SU-DHL-6 (cell line): ENCODE measurements at regions not wholly inside any gene's neighbourhood (a gene's known extent, or its start where the extent isn't known, plus 50 kb on each side); places are given as distances from the start of the nearest gene placed in this dataset.

Experiments
- H2AFZ ChIP-seq: fragments of 200-600 bp; sonication (generic); 2 replicates; pipeline ENCODE4 v1.6.1; 2014; ENCODE audit warnings: low read depth, mild to moderate bottlenecking, moderate library complexity, mixed read lengths, antibody characterized with exemption, low read length; ENCODE audit not compliant: severe bottlenecking
- H3F3A ChIP-seq: fragments of 200-600 bp; shearing (Covaris generic); 2 replicates; pipeline ENCODE4 v1.6.0; 2016; ENCODE audit warnings: antibody characterized with exemption, mild to moderate bottlenecking; ENCODE audit not compliant: insufficient read depth
- H3K27ac ChIP-seq: fragments of 200-600 bp; sonication (generic); 2 replicates; pipeline ENCODE4 v1.5.1; 2016; ENCODE audit warnings: low read depth, mild to moderate bottlenecking, low read length, moderate library complexity, mixed read lengths
- H3K27me3 ChIP-seq: fragments of 200-600 bp; sonication (generic), shearing (Covaris generic); 2 replicates; pipeline ENCODE4 v1.6.0; 2014; ENCODE audit warnings: mild to moderate bottlenecking, low read length
- H3K36me3 ChIP-seq: fragments of 200-600 bp; sonication (generic); 2 replicates; pipeline ENCODE4 v1.6.1; 2014; ENCODE audit warnings: mild to moderate bottlenecking, low read length, mixed read lengths
- H3K4me2 ChIP-seq: fragments of 300-600, 200-600 bp; shearing (Covaris generic), sonication (generic); 2 replicates; pipeline ENCODE4 v1.6.0; 2014; ENCODE audit warnings: low read length, low read depth, mild to moderate bottlenecking; ENCODE audit not compliant: poor library complexity, severe bottlenecking
- H3K4me3 ChIP-seq: fragments of 200-600 bp; sonication (generic); 2 replicates; pipeline ENCODE4 v1.5.1; 2014; ENCODE audit warnings: antibody characterized with exemption, low read length, mild to moderate bottlenecking, mixed read lengths; ENCODE audit not compliant: insufficient read depth, poor library complexity, severe bottlenecking
- H3K79me2 ChIP-seq: fragments of 200-600 bp; sonication (generic); 2 replicates; pipeline ENCODE4 v1.6.1; 2014; ENCODE audit warnings: mild to moderate bottlenecking, low read length, moderate library complexity; ENCODE audit not compliant: insufficient read depth
- H3K9ac ChIP-seq: fragments of 200-600 bp; sonication (generic); 2 replicates; pipeline ENCODE4 v1.7.0; 2014; ENCODE audit warnings: mild to moderate bottlenecking, low read length
- H3K9me2 ChIP-seq: fragments of 200-600 bp; sonication (generic); replicated peaks from 2 replicates; pipeline ENCODE4 v1.6.1; 2014; ENCODE audit warnings: low read length; ENCODE audit not compliant: insufficient read depth
- H3K9me3 ChIP-seq: fragments of 200-600 bp; sonication (generic); 2 replicates; pipeline ENCODE4 v1.6.1; 2014; ENCODE audit warnings: low read length, mixed read lengths; ENCODE audit not compliant: insufficient read depth
- H4K20me1 ChIP-seq: fragments of 200-600 bp; sonication (generic); 2 replicates; pipeline ENCODE4 v1.6.1; 2014; ENCODE audit warnings: low read depth, mild to moderate bottlenecking, antibody characterized with exemption, low read length, moderate library complexity, mixed read lengths
- CTCF ChIP-seq: fragments of 200-600 bp; sonication (generic); IDR thresholded peaks from one replicate; pipeline ENCODE4 v1.5.1; 2017; ENCODE audit warnings: antibody characterized with exemption, mild to moderate bottlenecking, low read length, moderate library complexity; ENCODE audit not compliant: insufficient read depth, poor library complexity, severe bottlenecking
- EZH2phosphoT487 ChIP-seq: fragments of 200-600 bp; sonication (generic), shearing (Covaris generic); conservative IDR thresholded peaks from 2 replicates; pipeline ENCODE4 v1.6.1; 2018; ENCODE audit warnings: mild to moderate bottlenecking, antibody characterized with exemption, low read length, moderate library complexity, mixed read lengths

- Histone ChIP-seq H3K27ac (no peak overlapping the region), H3K9ac (no peak overlapping the region), H4K20me1 (no peaks in the 10 kb centered on the region), H3K27me3 (no peaks in the 10 kb centered on the region), H3F3A (no peaks in the 10 kb centered on the region), H3K9me2 (no peaks in the 10 kb centered on the region), H2AFZ (no peak overlapping the region), H3K79me2 (no peaks in the 10 kb centered on the region), H3K9me3 (no peaks in the 10 kb centered on the region), H3K4me2 (no peak overlapping the region), H3K36me3 (no peaks in the 10 kb centered on the region), H3K4me3 (no peak overlapping the region)
- no peak for TF ChIP-seq CTCF
- no peak for TF ChIP-seq EZH2phosphoT487
Measured at GRCh38 chr1:50271337-50271736, 151.9 kb downstream of the DMRTA2 start.

- TF ChIP-seq EZH2phosphoT487 (no peak), CTCF (no peak)
- no peaks in the 10 kb centered on the region for H4K20me1 ChIP-seq
- no peak overlapping the region for H3K9ac ChIP-seq
- H3K79me2 ChIP-seq: no peaks in the 10 kb centered on the region
- H3K36me3 ChIP-seq: no peaks in the 10 kb centered on the region
- no peaks in the 10 kb centered on the region for H3K27me3 ChIP-seq
- H3K9me2 ChIP-seq: no peaks in the 10 kb centered on the region
- no peak overlapping the region for H3K4me2 ChIP-seq
- no peaks in the 10 kb centered on the region for H3K9me3 ChIP-seq
- H3F3A ChIP-seq: no peaks in the 10 kb centered on the region
- no peak overlapping the region for H3K27ac ChIP-seq
- H2AFZ ChIP-seq: no peak overlapping the region
- H3K4me3 ChIP-seq: no peak overlapping the region
Measured at GRCh38 chr1:50270926-50271325, 152.3 kb downstream of the DMRTA2 start.

- H3K4me2 ChIP-seq: no peak overlapping the region
- H3F3A ChIP-seq: no peaks in the 10 kb centered on the region
- no peaks in the 10 kb centered on the region for H3K9me2 ChIP-seq
- H2AFZ ChIP-seq: no peak overlapping the region
- no peaks in the 10 kb centered on the region for H3K79me2 ChIP-seq
- no peaks in the 10 kb centered on the region for H4K20me1 ChIP-seq
- TF ChIP-seq EZH2phosphoT487: no peak
- TF ChIP-seq CTCF: no peak
- no peak overlapping the region for H3K27ac ChIP-seq
- no peak overlapping the region for H3K4me3 ChIP-seq
- no peak overlapping the region for H3K9ac ChIP-seq
- H3K36me3 ChIP-seq: no peaks in the 10 kb centered on the region
- no peaks in the 10 kb centered on the region for H3K9me3 ChIP-seq
- no peaks in the 10 kb centered on the region for H3K27me3 ChIP-seq
Measured at GRCh38 chr1:50268049-50268448, 155.2 kb downstream of the DMRTA2 start.
